Activated CD8-positive, alpha-beta memory T cell treated with anti-CD3 and anti-CD28 coated beads for 24 hours (primary cell): ENCODE measurements at regions not wholly inside any gene's neighbourhood (a gene's known extent, or its start where the extent isn't known, plus 50 kb on each side); places are given as distances from the start of the nearest gene placed in this dataset.

Experiments used
- DNase-seq: peaks from one replicate; pipeline ENCODE4 v3.0.0-alpha.2; 2020

DNA sequence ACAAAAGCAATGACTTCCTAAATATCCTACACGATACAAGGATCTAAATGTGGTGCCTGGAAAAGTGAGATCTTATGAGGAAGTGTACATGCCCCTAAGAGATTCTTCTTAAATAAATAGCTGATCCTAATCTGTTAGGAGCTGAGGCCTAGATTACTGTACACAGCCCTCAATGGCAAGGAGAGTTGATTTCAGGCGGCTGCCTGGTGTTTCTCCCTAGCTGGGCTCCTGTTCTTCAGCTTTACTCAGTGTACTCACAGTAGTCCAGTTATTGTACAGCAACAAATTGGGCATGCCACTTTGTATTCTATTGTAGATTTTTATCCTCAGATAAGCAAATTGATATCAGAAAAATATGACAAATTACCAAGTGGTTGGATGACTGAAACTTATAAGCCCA, 358.2 kb upstream of the PDGFD start:
- no peak for DNase-seq

DNA sequence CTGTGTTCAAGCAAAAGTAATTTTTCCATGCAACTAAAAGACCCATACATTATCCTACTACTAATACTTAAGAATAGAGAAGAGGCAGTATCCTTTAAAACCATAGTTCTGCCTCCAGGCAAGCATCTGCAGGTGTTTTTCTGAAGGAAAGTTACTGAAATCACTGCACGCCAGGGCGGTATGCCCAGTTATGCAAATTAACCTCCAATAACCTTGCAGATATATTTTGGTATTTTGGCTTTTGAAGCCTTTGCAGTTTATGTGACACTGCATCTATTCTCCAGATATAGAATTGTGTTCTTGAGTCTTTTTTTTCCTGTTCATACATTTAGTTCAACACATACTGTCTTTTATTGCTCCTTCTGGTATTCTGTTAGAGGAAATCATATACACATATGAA, 346.2 kb upstream of the PDGFD start:
- no peak for DNase-seq

DNA sequence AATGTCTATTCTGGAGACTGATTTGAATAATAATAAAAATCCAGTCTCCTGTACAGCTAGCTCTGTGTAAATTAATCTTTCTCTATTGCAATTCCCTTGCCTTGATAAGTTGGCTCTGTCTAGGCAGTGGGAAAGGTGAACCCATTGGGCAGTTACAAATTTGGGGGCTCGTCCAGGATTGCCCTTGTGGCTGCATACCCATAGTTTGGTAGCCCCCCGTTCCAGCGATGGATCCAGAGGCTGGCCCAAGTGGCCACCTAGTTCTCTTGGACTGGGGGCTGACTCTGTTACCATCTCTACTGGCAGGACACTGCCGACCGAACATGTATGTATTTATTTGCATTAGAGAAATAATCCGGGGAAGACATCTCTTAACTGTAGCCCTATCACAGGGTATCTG, 326.2 kb upstream of the PDGFD start:
- peak; percentile 50 for DNase-seq

DNA sequence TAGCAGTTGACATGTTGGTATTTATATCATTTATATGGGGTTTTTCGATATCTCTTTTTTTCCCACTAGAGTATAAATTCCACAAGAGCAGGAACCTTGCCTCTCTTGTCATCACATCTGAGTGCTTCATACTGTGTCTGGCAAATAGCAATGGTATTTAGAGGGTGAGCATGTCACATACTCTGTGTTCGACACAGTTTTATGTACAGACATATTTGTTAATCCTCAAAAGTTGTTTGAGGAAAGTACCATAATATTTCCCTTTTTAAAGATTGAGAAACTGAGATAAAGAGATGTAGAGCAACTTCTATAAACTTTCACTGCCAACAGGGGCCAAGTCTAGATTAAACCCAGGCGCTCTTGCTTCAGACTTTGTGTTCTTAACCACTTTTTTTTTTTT, 324.6 kb upstream of the PDGFD start:
- DNase-seq: no peak

DNA sequence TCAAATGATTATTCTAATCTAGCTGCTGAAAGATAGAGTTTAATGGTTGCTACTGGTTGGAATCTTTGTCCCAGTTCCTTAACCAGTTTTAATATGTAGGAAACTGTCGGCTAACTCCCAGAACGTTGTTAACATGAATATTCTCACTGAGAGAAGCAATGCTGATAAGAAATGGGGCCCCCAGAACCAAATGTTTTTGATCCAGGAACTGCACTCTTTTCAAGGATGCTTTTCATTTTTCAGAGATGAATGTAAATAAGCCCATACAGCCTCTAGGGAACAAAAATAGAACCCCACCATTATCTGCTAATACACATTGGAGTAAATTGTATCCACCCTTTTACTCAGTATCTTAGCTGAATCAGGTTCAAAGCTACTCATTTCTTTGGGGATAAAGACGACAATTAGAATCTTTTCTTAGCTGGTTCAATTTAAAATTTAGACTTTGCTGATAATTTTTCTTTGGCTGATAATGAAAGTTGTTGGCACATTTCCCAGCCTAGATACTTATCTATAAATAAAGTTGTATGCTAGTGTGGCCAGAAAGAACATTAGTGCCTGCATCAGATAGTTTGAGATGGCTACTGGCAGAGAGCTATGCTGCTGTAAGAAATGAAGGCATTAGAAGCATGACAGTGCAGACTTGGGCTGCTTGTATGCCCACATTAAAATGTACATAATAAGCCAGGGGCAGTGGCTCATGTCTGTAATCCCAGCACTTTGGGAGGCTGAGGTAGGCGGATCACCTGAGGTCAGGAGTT, 323.3 kb upstream of the PDGFD start:
- DNase-seq: no peak

DNA sequence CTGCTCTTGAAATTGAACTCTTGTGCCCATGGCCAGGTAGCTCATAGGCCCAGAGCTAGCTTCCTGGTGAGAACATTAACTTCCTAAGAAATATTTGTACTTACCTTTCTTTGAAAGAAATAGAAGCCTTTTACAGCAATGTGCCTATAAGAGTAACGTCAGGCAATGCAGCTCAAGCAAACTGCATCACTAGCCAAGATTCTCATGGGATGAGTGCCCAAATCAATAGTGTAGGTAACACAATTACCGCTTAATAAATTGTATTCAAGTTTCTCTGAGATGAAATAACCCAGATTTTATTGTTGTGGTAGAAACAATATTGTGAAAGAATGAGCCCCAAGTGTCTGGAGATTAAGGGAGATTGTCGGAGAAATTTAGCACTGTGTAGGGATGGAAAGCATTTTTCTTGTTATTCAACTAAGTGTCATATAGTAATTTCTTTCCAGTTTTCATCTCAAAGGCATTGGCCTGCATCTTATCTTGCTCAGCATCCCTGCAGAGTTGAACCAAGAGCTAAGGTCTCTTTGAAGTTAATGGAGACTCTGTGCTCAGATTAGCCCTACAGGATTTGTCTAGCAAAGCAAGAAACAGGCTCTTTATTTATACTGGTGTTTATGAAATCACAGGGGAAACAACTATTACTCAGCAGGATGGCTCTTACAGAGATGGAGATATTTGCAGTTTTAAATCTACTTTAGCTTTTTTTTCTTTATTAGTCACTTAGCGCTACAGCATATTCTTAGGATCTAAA, 321.0 kb upstream of the PDGFD start:
- DNase-seq: no peak

DNA sequence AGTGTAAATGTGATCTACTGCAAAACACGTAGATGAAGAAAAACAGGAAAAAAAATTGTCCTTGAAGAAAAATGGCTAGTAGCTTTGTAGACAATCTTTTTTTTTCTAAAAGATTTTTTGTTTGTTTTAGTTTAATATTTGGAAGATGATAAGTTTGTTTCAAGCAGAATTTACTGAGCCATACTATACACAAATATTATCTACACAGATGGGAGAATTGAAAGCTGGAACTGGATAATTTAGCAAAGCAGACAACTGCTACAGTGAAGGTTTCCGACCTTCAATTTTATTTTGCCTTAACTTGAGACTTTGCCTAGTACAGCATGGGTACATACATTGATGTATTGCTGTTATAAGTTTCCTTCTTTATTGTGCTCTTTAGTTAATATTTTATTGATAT, 313.0 kb upstream of the PDGFD start:
- DNase-seq: no peak

DNA sequence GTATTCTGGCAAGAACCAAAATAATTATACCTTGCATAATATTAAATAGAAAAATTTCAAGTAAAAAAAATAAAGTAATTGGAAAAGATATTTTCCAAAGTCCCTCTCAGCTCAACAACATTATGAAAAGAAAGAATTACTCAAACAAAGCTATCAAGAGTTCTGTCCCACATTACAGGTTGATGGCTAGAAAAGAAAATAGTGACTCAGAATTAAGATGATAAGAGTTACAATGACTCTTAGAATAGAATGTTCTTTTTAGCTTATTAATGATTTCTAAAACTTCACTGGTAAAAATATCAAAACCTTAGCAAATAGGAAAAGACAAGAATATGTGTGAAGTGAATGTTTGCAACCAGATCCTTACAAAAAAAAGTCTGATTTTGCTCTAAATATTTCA, 312.5 kb upstream of the PDGFD start:
- DNase-seq: no peak

DNA sequence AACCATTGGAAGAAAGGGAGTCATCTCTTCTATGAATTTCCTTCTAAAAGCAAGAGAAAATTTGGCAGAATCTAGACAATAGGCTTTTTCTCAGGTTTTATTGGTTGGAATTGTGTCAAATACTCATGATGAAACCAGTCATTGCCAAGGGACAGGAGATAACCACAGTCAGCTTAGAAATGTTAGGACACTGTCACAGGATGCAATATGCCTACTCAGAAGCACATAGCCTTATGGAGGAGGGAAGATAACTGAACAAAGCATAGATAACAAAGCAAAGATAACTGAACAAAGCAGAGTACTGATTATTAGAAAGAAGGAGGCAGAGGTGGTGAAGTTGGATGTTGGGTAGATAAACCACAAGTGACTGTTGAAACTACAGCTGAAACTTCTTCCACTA, 303.5 kb upstream of the PDGFD start:
- no peak for DNase-seq

DNA sequence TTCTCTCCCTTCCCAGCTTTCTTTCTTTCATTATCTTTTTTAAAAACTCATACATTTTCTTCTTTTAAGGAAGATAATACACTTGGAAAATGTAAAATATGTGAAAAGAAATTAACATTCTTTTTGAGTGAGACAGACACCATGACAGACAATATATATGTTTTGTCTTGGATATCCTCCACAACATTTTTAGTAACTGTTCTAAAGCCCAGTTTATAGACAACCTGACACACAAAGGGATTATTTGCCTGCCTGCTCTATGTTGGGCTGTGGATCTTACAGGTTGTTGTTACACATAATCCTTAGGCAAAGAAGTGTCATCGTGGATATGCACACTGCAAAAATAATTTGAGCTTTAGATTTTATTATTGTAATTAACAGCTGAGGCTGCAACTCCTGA, 301.4 kb upstream of the PDGFD start:
- DNase-seq: no peak

DNA sequence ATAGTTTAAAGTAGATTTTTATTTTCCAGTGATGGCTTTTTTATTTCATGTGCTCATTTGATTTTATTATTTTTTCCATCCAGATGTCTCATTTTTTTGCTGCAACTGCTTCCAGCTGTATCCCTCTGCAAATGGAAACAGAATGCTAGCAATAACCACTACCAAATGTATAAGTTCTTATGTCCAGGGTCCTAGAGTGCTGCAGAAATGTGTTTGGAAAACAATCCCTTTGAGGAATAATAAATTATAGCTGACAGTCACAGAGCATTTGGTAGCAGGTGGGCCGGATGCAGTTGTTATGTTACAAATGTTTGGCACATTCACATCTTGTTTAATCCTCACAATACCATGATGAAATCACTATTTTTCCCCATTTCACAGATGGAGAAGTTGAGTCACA, 300.7 kb upstream of the PDGFD start:
- no peak for DNase-seq

DNA sequence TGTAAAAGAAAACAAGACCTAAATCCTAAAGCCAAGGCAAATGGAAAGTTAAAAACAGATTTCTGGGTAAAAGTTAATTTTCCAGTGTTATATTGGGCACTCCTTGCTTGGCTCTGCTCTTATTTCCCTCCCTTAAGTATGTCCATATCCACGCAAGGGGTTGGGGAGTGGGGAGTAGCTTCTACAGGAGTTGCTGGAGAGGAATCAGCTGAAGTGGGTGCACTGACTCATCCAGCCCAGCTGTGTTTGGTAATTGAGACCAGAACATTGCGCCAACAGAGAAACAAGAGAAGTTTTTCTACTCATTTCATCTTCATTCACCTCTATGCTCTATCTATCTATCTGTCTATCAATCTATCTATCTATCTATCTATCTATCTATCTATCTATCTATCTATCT, 298.4 kb upstream of the PDGFD start:
- no peak for DNase-seq

DNA sequence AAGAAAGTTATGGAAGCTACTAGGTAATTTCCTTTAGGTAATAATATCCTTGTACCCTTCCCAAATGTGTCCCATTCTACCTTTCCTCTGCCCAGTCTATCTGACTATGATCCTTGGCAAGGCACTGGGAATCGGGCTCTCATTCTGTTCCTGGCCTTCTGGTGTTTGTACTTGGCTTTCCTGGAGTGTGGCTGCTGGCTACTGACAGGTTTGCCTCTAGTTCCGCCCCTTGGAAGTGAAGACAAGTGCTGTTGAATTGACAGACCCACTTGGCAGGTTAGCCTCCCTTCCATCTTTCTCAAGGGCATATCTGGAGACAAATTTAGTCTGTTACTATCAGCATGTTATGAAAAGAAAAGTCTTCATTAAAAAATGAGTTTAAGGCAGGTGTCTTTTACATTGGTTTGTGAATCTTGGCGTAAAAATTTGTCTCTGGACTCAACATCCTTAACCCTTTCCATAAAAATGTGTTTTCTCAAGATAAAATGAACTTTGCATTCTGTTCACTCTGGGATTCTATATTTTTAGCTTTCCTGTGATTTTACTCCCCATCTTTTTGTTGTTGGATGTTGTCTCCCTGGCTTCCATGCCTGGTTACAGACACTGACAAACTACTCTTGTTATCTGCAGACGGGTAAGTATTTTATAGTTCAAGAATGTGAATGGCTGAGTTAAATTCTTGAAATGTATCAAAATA, 287.4 kb upstream of the PDGFD start:
- DNase-seq: no peak

DNA sequence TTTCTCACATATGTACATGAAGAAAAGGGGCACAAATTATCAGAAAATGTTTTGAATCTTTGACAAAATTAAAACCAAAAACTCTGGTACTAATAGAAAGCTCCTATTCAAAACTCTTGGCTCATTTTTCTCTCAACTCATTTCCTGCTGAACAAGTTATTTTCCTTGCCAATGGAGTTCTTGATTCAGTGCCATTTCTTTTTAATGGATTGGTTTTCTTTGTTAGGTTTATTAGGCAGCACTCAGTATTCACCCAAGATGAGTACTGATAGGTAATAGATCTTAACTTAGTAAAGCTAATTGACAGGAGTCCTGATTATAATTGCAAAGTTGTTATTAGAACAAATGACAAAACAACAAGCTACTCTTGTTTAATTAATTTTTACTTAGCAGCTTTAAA, 279.4 kb upstream of the PDGFD start:
- no peak for DNase-seq

DNA sequence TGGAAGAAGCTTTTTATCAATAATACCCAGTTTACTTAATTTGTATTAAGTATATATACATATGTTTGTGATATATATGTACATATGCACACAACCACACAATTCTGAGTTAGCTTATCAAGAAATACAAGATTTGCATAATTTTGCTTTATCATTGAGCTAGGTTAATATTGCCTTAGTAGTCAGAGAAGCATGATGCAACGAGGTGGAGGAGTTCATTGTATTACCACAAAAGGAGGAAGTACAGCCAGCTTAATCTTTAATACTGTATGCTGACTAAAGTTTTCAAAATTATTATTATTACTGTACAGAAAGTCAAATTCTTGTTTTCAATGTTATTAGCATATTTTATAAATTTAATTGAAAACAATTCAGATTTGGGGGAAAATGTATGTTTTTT, 278.4 kb upstream of the PDGFD start:
- DNase-seq: no peak

DNA sequence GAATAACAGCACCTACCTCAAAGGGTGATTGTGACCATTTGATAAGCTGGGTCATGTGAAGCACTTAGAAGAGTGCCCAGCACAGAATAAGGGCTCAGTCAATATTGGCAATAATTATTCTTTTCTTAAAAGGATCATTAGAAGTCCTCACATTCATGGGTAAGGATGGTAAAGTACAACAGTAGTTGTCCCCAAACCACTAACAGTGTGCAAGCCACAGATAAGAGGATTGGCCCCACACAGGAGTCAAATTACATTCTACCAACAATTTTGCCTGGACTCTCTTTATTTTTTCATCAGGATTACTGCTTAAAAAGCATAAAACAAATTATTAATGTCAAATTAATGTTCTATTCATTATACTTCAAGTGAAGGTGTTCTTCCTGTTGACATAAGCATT, 271.5 kb upstream of the PDGFD start:
- no peak for DNase-seq

DNA sequence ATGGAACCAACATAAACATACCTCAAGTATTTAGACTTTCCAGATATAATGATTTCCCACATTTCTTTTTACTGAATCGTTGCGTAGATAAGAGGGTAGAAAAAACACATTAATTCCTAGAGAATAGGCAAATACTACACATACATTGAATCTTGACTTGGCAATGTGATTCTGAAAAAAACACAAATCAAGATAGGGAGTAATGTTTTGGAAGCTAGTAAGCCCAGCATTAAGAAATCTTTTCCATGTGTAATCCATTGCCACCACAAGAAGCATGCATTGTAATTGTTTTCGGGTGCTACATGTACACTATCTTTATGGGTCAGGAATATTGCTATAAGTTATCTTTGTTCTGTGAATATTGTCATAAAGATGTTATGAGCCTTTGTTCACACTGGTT, 269.8 kb upstream of the PDGFD start:
- DNase-seq: no peak

DNA sequence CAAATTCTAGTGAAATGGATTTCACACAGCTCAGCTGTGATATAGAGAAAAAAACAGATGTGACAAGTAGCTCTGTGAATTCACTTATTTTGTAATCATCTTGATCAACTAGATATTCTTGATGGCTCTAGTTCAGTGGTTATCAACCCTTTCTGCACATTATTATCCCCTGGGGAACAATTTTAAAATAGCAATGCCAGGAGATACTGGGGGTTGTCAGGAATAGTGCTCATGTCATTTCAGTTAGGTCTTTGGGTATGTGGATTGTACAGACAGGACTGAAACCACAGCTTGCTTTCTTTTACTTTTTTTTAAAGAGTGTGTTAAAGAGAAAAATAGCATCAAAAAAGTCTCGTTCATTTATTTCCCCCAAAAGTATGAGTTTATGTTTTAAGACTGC, 269.0 kb upstream of the PDGFD start:
- no peak for DNase-seq

DNA sequence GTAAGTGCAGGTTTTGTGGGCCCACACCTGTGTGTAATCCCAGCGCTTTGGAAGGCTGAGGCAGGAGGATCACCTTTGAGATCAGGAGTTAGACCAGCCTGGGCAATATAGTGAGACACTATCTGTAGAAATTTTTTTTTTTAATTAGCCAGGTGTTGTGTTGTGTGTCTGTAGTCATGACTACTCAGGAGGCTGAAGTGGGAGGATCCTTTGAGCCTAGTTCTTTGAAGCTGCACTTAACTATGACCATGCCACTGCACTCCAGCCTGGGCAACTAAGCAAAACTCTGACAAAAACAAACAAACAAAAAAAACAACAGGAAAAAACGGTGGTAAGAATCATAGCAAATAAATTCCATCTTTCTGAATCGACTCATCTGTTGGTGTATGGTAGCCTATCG, 268.6 kb upstream of the PDGFD start:
- DNase-seq: no peak

DNA sequence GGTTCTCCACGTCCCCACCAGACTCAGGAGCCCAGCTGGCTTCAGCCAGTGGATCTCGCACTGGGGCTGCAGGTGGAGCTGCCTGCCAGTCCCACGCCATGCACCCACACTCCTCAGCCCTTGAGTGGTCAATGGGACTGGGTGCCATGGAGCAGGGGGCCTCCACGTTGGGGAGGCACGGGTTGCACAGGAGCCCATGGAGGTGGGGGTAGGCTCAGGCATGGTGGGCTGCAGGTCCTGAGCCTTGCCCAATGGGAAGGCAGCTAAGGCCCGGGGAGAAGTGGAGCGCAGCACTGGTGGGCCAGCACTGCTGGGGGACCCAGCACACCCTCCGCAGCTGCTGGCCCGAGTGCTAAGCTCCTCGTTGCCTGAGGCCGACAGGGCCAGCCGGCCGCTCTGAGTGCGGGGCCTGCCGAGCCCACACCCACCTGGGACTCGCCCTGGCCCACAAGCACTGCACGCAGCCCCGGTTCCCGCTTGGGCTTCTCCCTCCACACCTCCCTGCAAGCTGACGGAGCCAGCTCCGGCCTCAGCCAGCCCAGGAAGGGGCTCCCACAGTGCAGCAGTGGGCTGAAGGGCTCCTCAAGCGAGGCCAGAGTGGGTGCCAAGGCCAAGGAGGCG, 258.5 kb upstream of the PDGFD start:
- no peak for DNase-seq

DNA sequence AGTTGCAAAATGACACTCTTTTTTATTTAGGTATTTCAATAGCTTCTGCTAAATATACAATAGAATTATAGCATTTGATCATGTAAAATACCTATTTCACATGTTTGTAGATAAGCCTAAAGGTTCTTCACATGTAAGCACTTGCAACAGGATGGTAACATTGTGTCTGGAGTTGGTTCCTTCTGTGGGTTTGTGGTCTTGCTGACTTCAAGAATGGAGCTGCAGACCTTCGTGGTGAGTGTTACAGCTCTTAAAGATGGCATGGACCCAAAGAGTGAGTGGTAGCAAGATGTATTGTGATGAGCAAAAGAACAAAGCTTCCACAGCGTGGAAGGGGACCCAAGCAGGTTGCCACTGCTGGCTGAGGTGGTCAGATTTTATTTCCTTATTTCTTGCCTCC, 246.4 kb upstream of the PDGFD start:
- no peak for DNase-seq

DNA sequence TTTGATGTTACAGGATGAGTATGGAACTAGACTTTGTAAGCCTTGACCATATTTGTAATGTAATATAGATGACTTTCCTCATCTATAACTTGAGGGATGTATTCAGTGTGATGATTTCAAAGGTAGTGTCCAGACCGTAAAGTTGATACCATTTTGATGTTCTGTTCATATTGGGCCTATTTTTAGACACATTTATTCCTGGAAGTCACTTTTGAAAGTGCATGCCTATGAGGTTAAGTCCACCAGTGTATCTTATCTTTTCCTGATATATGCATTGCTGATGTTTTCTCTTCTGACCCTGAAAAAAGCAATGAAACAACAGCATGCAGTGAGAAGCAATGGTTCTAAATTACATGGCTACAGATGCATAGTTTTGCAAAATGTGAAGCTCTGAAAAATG, 244.7 kb upstream of the PDGFD start:
- DNase-seq: no peak

DNA sequence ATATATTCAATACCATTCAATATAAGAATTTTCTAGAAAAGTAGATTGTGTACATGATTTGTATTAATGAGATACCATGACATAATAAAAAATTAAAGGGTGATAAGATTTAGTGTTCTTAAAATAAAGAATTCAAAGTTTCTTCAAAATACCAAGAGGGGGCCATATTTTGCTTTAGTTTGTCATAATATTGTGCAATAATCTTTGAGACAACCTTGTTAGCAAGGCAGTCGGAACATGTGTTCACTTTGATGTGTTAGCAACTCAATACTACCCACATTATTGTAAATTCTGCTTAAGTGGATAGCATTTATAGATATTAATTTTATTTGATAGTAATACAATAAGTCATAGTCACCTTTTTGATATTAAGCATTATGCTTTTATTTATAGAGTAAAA, 241.3 kb upstream of the PDGFD start:
- DNase-seq: no peak
